ENCODE measurements at regions not wholly inside any gene's neighbourhood (a gene's known extent, or its start where the extent isn't known, plus 50 kb on each side); places are given as distances from the start of the nearest gene placed in this dataset.

- TF ChIP-seq CTCF (conservative IDR thresholded peaks at IDR 0.05 in 1 of 2, IDR thresholded peaks at IDR 0.05 in 1 of 2; ENCODE audit: low read depth in 1 of 2, low read length in 2 of 2) (no peak), EZH2 (IDR thresholded peaks at IDR 0.05; ENCODE audit: low read length, missing control alignments) (no peak)
Measured at GRCh38 chr7:16980539-16980938, 98.8 kb upstream of the AGR3 start.

Measured in fibroblast of lung (primary cell).